HG03442 (cell line): ENCODE measurements at regions not wholly inside any gene's neighbourhood (a gene's known extent, or its start where the extent isn't known, plus 50 kb on each side); places are given as distances from the start of the nearest gene placed in this dataset.

Experiments used
- ATAC-seq: cut with Tn5 transposase; IDR thresholded peaks from one replicate; pipeline ENCODE4 v1.9.1; 2021; ENCODE audit warnings: mild to moderate bottlenecking, moderate library complexity; ENCODE audit not compliant: unreplicated experiment

- ATAC-seq = peak; percentile 42
Measured at GRCh38 chr14:32254952-32255679, 52.0 kb upstream of the RNU6-8 start.

GRCh38 chr14:32255789-32256188, 52.7 kb upstream of the RNU6-8 start:
- ATAC-seq = no peak

GRCh38 chr14:32256576-32256975, 53.5 kb upstream of the RNU6-8 start:
- no peak for ATAC-seq

GRCh38 chr14:32258336-32258993, 55.4 kb upstream of the RNU6-8 start:
- no peak for ATAC-seq

DNA sequence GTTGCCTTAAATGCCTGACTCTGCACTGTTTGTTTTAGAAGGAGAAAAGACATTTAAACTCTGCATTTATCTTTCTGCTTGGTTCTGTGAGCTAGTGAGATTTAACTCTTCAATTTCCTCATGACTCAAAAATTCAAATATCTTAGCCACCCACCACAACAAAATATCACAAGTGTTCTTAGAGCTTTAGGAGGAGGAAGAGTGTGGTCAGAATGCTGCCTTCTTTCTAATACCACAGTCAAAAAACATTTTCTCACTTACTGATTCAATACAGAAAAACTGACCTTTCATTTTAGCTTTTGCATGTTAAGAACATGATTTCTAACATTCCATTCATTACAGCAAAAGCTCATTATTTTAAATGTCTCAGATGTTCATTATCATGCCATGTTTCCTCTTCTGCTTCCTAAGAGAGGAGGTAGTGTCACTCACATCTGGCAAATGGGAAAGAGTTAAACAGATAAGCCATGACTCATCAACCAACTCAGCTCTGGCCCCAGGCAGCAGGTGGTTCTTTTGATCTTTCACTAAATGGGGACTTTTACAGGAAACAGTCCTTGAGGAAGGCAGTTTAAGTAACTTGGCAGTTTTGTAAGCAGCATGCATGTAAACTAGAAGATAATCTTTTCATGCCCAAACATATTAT, 56.4 kb upstream of the RNU6-8 start:
- ATAC-seq = peak; percentile 93

- ATAC-seq = no peak
Measured at GRCh38 chr14:32263939-32264567, 61.0 kb upstream of the RNU6-8 start.

GRCh38 chr14:32265584-32265983, 62.5 kb upstream of the RNU6-8 start:
- ATAC-seq = no peak

DNA sequence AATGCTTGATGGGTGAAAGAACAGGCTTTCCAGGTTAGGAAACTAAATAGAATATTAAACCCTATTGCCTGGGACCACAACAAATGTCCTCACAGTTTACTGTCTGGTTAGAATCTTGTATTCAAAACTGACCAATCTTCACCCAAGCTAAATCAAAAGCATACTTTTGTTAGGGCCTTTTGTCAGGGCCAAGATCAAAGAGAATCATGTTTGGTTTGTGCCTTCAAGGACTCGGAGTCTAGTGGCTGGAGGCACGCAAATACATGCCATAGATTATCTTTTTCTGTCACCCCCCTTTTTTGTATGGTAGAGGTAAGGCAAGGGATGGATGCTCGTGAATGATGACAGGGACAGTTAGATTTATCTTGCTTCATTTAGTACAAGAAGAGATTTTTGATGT, 51.1 kb upstream of the AKAP6 start:
- no peak for ATAC-seq
